ENCODE measurements at regions not wholly inside any gene's neighbourhood (a gene's known extent, or its start where the extent isn't known, plus 50 kb on each side); places are given as distances from the start of the nearest gene placed in this dataset.

DNA sequence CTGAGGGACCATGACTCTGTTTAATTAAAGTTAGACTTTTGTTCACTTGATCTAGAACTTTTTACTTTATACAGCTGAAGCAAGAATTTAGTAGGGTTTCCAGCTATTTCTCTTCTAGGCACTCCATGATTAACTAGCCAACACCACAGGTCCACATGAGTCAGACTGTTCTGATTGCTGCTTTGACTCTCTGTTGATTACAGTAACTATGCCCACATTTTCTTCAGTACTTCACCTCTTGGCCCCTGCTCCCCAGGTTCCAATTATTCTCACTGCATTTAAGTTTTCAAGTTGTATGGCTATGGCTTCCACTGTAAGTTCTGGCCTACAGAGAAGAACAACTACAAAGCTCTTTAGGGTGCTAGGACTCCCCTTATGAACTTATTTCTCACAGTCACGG, 737.2 kb upstream of the IGFBP3 start:
- no peak for DNase-seq (ENCODE audit: low read depth in 4 of 4, low spot score in 3 of 4)

GRCh38 chr7:46654546-46655443, 733.7 kb upstream of the IGFBP3 start:
- DNase-seq (ENCODE audit: low read depth in 4 of 4, low spot score in 3 of 4) = no peak

DNA sequence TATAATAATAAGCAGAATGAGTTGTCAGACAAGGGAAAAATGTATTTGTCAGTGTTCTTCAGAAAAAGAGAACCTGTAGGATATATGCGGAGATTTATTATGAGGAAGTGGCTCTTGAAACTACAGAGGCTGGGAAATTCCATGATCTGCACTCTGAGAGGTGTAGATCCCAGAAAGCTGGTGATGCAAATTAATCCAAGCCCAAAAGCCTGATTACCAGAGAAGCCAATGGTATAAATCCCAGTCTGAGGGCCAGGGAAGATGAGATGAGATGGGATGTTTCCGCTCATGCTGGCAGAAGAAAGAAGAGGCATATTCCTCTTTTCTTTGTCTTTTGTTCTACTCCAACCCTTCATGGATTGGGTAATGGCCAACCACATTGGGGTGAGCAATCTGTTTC, 732.8 kb upstream of the IGFBP3 start:
- DNase-seq (ENCODE audit: low read depth in 4 of 4, low spot score in 3 of 4) = no peak

DNA sequence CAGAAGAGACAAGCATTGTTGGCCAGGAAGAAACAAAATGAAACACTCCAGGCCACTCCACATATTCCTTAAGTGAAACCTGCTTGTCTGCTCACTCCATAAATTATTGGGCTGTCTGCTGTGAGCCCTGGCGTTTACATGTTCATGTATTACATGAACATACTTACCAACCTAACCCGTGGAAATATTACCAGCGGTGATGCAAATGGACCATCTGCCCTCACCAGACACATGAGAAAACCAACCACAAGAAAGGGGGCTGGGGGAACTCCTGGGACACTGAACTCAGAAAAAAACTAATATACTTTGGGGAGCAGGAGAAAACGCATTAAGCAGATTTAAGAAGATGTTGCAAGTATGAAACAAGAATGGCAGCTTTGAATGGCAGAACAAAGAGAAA, 731.2 kb upstream of the IGFBP3 start:
- no peak for DNase-seq (ENCODE audit: low read depth in 4 of 4, low spot score in 3 of 4)

DNA sequence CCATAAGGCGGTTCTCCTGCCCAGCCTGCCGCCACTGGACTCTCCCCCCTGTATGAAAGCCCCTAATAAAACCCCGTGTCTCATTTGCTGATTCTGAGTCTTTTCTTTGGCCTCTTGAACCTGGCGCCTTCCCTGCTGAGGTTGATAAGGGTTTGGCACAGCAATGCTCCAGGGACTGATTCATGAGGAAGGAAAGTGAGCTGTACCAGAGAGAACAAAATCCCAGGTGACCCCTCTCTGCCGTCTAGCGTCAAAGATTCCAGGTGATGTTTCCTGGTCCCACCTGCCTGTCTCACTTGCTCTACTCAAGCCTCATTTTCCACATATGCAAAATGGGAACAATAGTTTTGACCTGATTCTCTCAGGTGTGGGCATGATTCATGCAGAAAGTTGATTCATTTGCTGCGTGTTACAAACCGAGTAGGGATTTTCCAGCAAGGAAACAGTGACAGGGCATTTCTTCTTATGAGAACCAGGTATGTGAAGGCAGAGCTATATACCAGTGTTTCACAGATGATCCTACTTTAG, 730.6 kb upstream of the IGFBP3 start:
- no peak for DNase-seq (ENCODE audit: low read depth in 4 of 4, low spot score in 3 of 4)

GRCh38 chr7:46651070-46651469, 730.0 kb upstream of the IGFBP3 start:
- DNase-seq (ENCODE audit: low read depth in 4 of 4, low spot score in 3 of 4) = no peak

DNA sequence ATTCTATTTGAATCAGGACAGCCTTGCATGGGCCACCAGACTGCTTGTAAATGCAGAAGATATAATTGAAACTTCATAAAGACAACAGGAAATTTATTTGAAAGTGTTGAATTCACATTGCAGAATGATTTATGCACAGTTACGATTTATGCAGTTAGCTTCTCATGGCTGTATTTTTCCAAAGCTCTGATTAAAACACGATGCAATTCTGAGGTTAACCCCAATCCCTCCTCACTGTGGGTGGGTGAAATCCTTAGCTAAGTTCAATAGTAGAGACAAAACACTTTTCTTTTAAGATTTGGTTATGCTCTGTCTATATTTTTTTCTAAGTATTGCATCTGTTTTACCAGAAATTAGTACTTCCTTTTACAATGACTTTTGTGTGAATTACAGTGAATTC, 728.8 kb upstream of the IGFBP3 start:
- no peak for DNase-seq (ENCODE audit: low read depth in 4 of 4, low spot score in 3 of 4)

- DNase-seq (ENCODE audit: low read depth in 4 of 4, low spot score in 3 of 4) = no peak
Observed at GRCh38 chr7:46637793-46638735, 717.0 kb upstream of the IGFBP3 start.

DNA sequence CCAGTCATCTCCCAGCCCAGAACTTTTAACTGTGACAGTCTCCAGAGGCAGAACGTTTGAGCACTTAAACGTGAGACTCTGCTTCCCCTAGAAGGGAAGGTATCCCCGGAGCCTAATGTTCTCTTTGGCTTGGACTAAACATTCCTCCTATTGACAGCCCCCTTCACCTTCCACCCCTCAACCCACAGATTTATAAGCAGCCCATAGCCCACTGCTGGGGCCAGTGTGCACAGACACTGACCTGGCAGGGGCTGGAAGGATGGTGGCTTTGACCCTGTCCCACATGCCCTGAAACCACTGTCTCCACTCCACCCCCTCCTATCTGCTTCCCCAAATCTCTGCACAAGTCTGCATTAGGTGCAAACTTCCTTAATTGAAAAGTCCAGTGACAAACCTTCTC, 715.0 kb upstream of the IGFBP3 start:
- no peak for DNase-seq (ENCODE audit: low read depth in 4 of 4, low spot score in 3 of 4)

GRCh38 chr7:46633630-46634240, 712.7 kb upstream of the IGFBP3 start:
- no peak for DNase-seq (ENCODE audit: low read depth in 4 of 4, low spot score in 3 of 4)

GRCh38 chr7:46633200-46633599, 712.1 kb upstream of the IGFBP3 start:
- no peak for DNase-seq (ENCODE audit: low read depth in 4 of 4, low spot score in 3 of 4)

DNA sequence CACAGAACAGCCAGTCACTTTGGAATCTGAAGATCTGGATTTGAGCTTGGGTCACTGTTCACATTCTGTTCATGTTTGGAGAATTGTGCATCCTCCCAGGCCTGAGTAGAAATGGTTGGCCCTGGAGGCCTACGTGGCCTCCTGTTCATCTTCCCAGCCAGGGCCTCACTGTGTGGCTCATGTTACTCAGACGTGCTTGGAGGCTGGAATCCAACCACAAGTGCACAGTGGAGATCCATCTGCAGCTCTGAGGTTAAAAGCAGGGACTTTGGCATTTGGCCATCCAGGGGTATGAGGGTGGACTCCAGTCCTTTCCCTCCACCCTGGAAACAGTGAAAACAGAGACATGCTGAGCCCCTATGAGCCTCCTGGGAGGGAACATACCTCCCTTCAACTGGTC, 709.0 kb upstream of the IGFBP3 start:
- DNase-seq (ENCODE audit: low read depth in 4 of 4, low spot score in 3 of 4) = no peak

DNA sequence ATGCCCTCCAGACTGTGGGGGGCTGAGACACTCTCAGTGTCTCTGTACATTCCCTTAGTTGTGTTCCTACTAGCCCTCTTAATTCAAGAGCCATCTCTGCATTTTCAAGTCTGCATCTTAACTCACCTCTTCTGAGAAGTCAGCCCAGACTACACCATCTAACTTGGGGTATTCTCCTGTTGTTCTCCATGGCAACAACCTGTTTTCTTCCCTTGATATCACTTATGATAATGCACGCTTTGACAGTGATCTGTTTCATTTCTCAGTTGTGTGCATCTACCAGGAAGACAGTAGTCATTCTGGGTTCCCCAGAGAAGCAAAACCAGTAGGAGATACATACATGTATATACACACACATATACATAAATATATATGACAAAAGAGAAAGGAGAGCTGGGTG, 707.3 kb upstream of the IGFBP3 start:
- no peak for DNase-seq (ENCODE audit: low read depth in 4 of 4, low spot score in 3 of 4)

DNA sequence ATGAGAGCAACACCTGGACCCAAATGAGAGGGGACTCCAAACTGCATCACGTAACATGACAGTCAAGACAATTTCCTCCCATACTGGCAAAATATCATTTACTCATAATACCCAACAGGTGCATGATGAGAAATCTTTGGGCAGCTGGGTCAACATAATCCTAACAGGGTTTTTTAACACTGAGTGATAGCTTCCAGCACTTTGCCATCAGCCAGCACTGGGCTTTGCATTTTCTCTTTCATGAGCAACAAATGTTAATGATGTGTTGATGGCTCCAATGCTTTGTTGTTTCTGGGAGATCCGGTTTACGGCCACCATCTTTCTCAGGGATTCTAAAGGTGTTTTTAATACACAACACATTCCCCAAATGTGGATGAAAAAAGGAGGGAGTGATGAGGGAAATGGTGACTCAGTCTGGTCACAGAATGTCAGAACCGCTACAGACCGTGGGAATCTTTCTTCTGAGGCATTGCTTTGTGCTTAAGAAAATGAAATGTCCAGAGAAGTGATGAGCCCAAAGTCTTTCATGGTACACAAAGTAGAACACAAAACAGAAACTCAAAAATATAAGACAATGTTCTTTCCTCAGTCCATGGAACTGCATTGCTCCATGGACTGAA, 705.7 kb upstream of the IGFBP3 start:
- no peak for DNase-seq (ENCODE audit: low read depth in 4 of 4, low spot score in 3 of 4)

GRCh38 chr7:46626261-46626660, 705.2 kb upstream of the IGFBP3 start:
- DNase-seq (ENCODE audit: low read depth in 4 of 4, low spot score in 3 of 4) = no peak

DNA sequence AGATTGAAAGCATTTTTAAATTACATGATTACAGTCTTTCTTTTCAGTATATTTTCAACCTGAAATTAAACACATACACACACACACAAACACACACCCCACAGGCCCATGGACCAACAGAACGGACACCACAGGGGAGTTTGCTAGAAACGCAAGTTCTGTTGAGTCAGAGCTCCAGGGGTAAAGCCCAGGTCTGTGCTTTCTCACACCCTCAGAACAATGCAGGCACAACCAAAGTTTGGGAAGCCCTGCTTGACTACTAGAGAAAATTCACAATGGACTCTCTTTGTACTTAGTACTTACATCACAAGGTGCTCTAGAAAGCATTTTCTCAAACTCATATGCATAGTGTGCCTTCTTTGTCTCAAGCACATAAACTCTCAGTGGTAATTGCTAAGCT, 704.0 kb upstream of the IGFBP3 start:
- no peak for DNase-seq (ENCODE audit: low read depth in 4 of 4, low spot score in 3 of 4)

DNA sequence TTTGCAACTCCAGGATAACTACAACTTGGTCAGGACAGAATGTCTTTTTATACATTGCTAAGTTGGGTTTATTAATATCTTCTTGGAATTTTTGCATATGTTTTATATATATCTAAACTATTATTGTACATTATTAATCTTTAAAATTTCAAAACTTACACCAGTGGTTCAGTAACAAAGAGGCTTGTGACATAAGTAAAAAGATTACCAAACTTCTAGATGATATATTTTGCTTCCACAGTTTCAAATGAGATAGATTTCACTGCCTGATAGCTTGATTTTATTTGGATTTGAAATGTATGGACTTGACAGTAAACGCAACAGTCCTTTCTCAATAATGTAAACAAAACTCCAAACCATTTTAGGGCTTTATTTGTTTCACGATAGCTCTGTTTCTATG, 701.2 kb upstream of the IGFBP3 start:
- DNase-seq (ENCODE audit: low read depth in 4 of 4, low spot score in 3 of 4) = no peak

GRCh38 chr7:46619723-46620310, 698.7 kb upstream of the IGFBP3 start:
- no peak for DNase-seq (ENCODE audit: low read depth in 4 of 4, low spot score in 3 of 4)

GRCh38 chr7:46616636-46617035, 695.6 kb upstream of the IGFBP3 start:
- DNase-seq (ENCODE audit: low read depth in 4 of 4, low spot score in 3 of 4) = no peak

GRCh38 chr7:46613551-46613950, 692.5 kb upstream of the IGFBP3 start:
- DNase-seq (ENCODE audit: low read depth in 4 of 4, low spot score in 3 of 4) = no peak

Data from right renal pelvis (tissue), 4 donors.